ENCODE measurements at regions not wholly inside any gene's neighbourhood (a gene's known extent, or its start where the extent isn't known, plus 50 kb on each side); places are given as distances from the start of the nearest gene placed in this dataset.

DNA sequence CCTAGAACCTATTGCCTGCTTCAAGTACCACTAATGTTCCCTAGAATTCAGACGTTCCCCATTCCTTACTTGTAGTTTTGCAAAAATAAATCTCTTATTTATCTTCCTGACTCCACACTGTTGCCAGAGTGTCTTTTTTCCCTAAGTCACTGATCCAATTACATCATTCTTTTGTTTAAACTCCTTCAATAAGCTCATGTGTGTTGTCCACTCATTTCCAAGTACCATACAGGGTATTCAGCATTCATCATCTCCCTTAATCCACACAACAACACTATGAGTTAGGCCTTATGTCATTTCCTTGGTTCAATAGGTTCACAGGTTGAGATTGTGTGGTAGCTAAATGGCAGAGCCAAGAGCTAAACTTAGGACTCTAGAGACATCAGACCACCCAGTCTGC, 119.9 kb upstream of the RHOBTB1 start:
- intact Hi-C loops (cut with DNase I): no loop called here
- Histone ChIP-seq H3K27ac (no peak overlapping the region), H3K4me1 (no peaks in the 10 kb centered on the region), H3K27me3 (no peaks in the 10 kb centered on the region), H3K36me3 (no peaks in the 10 kb centered on the region), H3K4me3 (no peak overlapping the region), H3K9me3 (no peaks in the 10 kb centered on the region)
- TF ChIP-seq, protein P1, sequence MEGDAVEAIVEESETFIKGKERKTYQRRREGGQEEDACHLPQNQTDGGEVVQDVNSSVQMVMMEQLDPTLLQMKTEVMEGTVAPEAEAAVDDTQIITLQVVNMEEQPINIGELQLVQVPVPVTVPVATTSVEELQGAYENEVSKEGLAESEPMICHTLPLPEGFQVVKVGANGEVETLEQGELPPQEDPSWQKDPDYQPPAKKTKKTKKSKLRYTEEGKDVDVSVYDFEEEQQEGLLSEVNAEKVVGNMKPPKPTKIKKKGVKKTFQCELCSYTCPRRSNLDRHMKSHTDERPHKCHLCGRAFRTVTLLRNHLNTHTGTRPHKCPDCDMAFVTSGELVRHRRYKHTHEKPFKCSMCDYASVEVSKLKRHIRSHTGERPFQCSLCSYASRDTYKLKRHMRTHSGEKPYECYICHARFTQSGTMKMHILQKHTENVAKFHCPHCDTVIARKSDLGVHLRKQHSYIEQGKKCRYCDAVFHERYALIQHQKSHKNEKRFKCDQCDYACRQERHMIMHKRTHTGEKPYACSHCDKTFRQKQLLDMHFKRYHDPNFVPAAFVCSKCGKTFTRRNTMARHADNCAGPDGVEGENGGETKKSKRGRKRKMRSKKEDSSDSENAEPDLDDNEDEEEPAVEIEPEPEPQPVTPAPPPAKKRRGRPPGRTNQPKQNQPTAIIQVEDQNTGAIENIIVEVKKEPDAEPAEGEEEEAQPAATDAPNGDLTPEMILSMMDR (IDR thresholded peaks at IDR 0.05): no peak
- ATAC-seq (no peak), DNase-seq (no peak)

DNA sequence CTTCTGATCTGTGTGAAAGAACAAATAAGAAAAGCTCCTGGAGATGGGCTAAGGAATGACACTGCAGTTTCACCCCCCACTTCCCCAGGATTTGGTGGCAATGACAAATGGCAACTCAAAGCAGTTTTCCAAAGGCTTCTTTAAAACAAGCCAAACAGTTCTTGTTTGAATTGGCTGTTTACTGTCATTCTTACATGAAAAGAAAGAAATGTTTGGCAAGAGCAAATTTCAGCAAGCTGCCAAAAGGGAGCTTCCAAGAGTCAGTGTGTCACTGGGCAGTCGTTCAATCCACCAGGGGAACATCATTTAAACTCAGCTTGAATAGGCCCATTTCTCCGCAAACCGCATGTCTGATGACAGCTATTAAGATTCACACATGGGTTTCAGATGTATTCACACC, 119.0 kb upstream of the RHOBTB1 start:
- Histone ChIP-seq H3K4me3 (no peak overlapping the region), H3K4me1 (no peaks in the 10 kb centered on the region), H3K27me3 (no peaks in the 10 kb centered on the region), H3K9me3 (no peaks in the 10 kb centered on the region), H3K27ac (no peak overlapping the region), H3K36me3 (no peaks in the 10 kb centered on the region)
- TF ChIP-seq, protein P1 (IDR thresholded peaks at IDR 0.05): no peak
- ATAC-seq (no peak), DNase-seq (peak in 1 of 4 donors; percentile 71)
- intact Hi-C loops (cut with DNase I): no loop called here

DNA sequence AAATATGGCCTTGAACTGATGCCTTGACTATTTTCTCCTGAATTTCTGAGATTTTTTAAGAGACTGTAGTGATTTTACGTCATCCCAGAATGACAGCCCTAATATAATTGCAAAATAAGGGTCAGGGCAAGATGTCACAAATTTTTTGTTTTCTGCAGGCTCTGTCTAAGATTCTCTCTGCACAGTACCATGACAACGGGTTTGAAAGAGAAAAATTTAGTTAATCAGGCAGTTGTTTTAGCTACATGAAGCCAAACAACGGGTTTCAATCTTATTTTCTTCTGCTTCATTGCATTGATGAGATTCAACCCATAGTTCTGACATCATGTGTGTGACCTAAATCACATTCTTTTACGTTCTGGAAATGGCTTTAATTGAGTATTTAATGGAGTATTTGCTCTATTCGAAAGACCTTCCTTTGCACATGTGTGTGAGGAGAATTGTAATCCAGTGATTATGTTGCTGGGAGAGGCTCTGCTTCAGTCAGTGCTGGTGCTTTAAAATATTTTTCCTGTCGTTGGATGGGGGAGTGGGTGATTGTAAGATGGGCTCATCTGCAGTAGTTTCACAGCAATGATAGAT, 118.0 kb upstream of the RHOBTB1 start:
- no peaks in the 10 kb centered on the region for H3K27me3 ChIP-seq
- intact Hi-C loops (cut with DNase I): no loop called here
- no peak for ATAC-seq
- no peak for DNase-seq
- H3K4me1 ChIP-seq: no peaks in the 10 kb centered on the region
- no peaks in the 10 kb centered on the region for H3K9me3 ChIP-seq
- no peak overlapping the region for H3K27ac ChIP-seq
- H3K36me3 ChIP-seq: no peaks in the 10 kb centered on the region
- no peak overlapping the region for H3K4me3 ChIP-seq
- TF ChIP-seq, protein P1 (IDR thresholded peaks at IDR 0.05): no peak

DNA sequence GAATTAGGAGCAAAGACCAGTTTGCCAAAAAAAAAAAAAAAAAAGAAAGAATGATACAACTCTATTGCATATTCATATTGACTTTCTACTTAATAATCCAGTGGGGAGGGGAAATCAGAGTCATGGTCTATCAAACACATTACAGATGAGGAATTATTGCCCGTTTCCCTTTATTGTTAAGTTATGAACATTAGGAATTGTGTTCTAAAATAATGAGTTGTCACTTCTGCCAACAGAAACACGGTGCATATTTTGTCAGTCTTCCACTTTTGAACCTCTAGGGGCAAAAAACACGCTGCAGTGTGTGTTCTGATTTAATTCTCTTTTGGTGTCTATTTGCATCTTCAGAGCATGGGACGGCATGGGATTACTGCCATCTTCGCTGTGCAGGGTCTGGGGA, 115.7 kb upstream of the RHOBTB1 start:
- H3K36me3 ChIP-seq: no peaks in the 10 kb centered on the region
- DNase-seq (no peak), ATAC-seq (no peak)
- H3K9me3 ChIP-seq: no peaks in the 10 kb centered on the region
- H3K27ac ChIP-seq: no peak overlapping the region
- intact Hi-C loops (cut with DNase I): no loop called here
- no peaks in the 10 kb centered on the region for H3K4me1 ChIP-seq
- H3K4me3 ChIP-seq: no peak overlapping the region
- TF ChIP-seq, protein P1 (IDR thresholded peaks at IDR 0.05): no peak
- H3K27me3 ChIP-seq: no peaks in the 10 kb centered on the region

DNA sequence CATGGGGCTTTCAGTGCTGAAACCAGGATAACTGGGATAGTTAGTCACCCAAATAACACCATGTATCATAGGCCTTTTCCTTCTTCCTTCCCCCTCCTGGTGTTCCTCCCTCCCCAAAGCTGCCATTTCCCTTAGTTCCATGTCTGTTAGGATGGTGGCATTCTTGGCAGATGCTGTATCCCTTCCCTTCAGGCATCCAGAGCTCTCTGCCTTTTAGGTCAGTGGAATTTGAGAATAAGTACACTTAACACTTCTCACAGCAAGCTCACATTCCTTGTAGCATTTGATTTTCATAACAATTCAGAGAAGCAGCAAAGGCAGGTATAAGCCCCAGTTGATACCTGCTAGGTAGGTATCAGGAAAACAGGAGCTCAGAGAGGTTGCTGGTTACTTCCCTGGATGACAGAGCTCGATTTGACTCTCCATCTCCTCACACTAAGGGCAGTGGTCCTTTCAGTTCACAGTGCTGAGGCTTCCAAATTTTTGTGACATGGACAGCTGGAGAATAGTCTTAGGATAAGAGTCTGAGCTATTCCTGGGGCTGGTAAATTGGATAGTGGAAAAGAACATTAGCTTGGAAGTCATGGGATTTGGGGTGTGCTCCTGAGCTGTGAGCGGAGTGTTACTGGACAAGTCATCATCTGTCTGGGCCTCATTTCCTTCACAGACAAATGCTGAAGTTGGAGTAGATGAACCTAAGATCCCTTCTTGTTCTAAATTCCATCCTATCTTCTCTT, 108.7 kb upstream of the RHOBTB1 start:
- Histone ChIP-seq H3K36me3 (no peaks in the 10 kb centered on the region), H3K4me1 (no peaks in the 10 kb centered on the region), H3K27me3 (no peaks in the 10 kb centered on the region), H3K27ac (no peak overlapping the region), H3K9me3 (no peaks in the 10 kb centered on the region), H3K4me3 (no peak overlapping the region)
- no peak for ATAC-seq
- no peak for DNase-seq
- TF ChIP-seq, protein P1 (IDR thresholded peaks at IDR 0.05): no peak
- intact Hi-C loops (cut with DNase I): no loop called here

Data from left lung (tissue), 4 donors.